GM18520 (cell line): ENCODE measurements at regions not wholly inside any gene's neighbourhood (a gene's known extent, or its start where the extent isn't known, plus 50 kb on each side); places are given as distances from the start of the nearest gene placed in this dataset.
"Not testable (repeated sequence)": the region's sequence is repeated elsewhere in the genome, so short reads cannot be mapped to it uniquely, and the experiment has no call there.

ENCODE experiments used
- ATAC-seq: cut with Tn5 transposase; IDR thresholded peaks from one replicate; pipeline ENCODE4 v1.9.1; 2021; ENCODE audit not compliant: unreplicated experiment

GRCh38 chr21:26331205-26331980, 160.8 kb upstream of the APP start:
- ATAC-seq, result no peak

- ATAC-seq, result no peak
Observed at GRCh38 chr21:26320596-26320995, 150.0 kb upstream of the APP start.

- no peak for ATAC-seq
Observed at GRCh38 chr21:26307640-26308039, 137.1 kb upstream of the APP start.

- no peak for ATAC-seq
Observed at GRCh38 chr21:26297851-26298250, 127.3 kb upstream of the APP start.

GRCh38 chr21:26293141-26293946, 122.8 kb upstream of the APP start:
- no peak for ATAC-seq

GRCh38 chr21:26288026-26288425, 117.5 kb upstream of the APP start:
- no peak for ATAC-seq

- ATAC-seq, result no peak
Observed at GRCh38 chr21:26284531-26284930, 114.0 kb upstream of the APP start.

GRCh38 chr21:26282058-26282457, 111.5 kb upstream of the APP start:
- ATAC-seq, result no peak

GRCh38 chr21:26281506-26281905, 110.9 kb upstream of the APP start:
- no peak for ATAC-seq

- ATAC-seq, result no peak
Observed at GRCh38 chr21:26280775-26281174, 110.2 kb upstream of the APP start.

GRCh38 chr21:26280148-26280547, 109.6 kb upstream of the APP start:
- ATAC-seq, result no peak

GRCh38 chr21:26275801-26276200, 105.2 kb upstream of the APP start:
- ATAC-seq, result no peak

GRCh38 chr21:26273686-26274313, 103.2 kb upstream of the APP start:
- ATAC-seq, result no peak

GRCh38 chr21:26267389-26267788, 96.8 kb upstream of the APP start:
- no peak for ATAC-seq

- ATAC-seq, result no peak
Observed at GRCh38 chr21:26246073-26246472, 75.5 kb upstream of the APP start.

GRCh38 chr21:26245428-26245827, 74.9 kb upstream of the APP start:
- ATAC-seq, result no peak

- no peak for ATAC-seq
Observed at GRCh38 chr21:26238646-26239045, 68.1 kb upstream of the APP start.

- ATAC-seq, result no peak
Observed at GRCh38 chr21:26236281-26236680, 65.7 kb upstream of the APP start.

- not testable (repeated sequence) for ATAC-seq
Observed at GRCh38 chr21:26233297-26233696, 62.7 kb upstream of the APP start.

GRCh38 chr21:26232491-26232890, 61.9 kb upstream of the APP start:
- ATAC-seq, result not testable (repeated sequence)

GRCh38 chr21:26227130-26227529, 56.6 kb upstream of the APP start:
- no peak for ATAC-seq

- no peak for ATAC-seq
Observed at GRCh38 chr21:26226724-26227123, 56.2 kb upstream of the APP start.
